Islet of Langerhans (tissue), 1 donor: ENCODE measurements at regions not wholly inside any gene's neighbourhood (a gene's known extent, or its start where the extent isn't known, plus 50 kb on each side); places are given as distances from the start of the nearest gene placed in this dataset.

Experiments
- FAIRE-seq: peaks from one replicate; lab custom pipeline; 2011; peaks lifted over from hg19 to GRCh38; lab: Jason Lieb, UNC

- FAIRE-seq: no peak
Measured at GRCh38 chr6:4187480-4187879, 52.1 kb upstream of the ECI2 start.

GRCh38 chr6:4186385-4186784 is 51.0 kb upstream of the ECI2 start:
- FAIRE-seq: no peak

GRCh38 chr6:4185846-4186245 is 50.5 kb upstream of the ECI2 start:
- no peak for FAIRE-seq

GRCh38 chr6:4185419-4185818 is 50.0 kb upstream of the ECI2 start:
- no peak for FAIRE-seq
